Fibroblast of peridontal ligament (primary cell): ENCODE measurements at regions not wholly inside any gene's neighbourhood (a gene's known extent, or its start where the extent isn't known, plus 50 kb on each side); places are given as distances from the start of the nearest gene placed in this dataset.
A peak's percentile ranks its signal among the peaks of the same experiment; 100 is the strongest.
"Not testable (repeated sequence)": the region's sequence is repeated elsewhere in the genome, so short reads cannot be mapped to it uniquely, and the experiment has no call there.

Source experiments
- DNase-seq: peaks from one replicate; pipeline ENCODE4 v3.0.0-alpha.2; 2010; ENCODE audit errors: extremely low read depth

- DNase-seq = no peak
Observed at GRCh38 chr12:27863839-27864238, 83.8 kb upstream of the MANSC4 start.

GRCh38 chr12:27861428-27862167 lies 81.6 kb upstream of the MANSC4 start:
- peak; percentile 55 for DNase-seq

- DNase-seq = no peak
Observed at GRCh38 chr12:27859648-27860047, 79.6 kb upstream of the MANSC4 start.

- not testable (repeated sequence) for DNase-seq
Observed at GRCh38 chr12:27857006-27857405, 77.0 kb upstream of the MANSC4 start.

GRCh38 chr12:27852742-27853141 lies 72.7 kb upstream of the MANSC4 start:
- DNase-seq = no peak
